B cell (primary cell): ENCODE measurements at regions not wholly inside any gene's neighbourhood (a gene's known extent, or its start where the extent isn't known, plus 50 kb on each side); places are given as distances from the start of the nearest gene placed in this dataset.

ENCODE experiments used
- ATAC-seq: fragments of 200-7000 bp; cut with Tn5 transposase; one replicate; pipeline ENCODE4 v1.10.0; 2021; ENCODE audit warnings: low read depth, mild to moderate bottlenecking, moderate number of reproducible peaks, moderate library complexity
- CTCF ChIA-PET: fragments of 350-600 bp; sonication (Branson Sonifier 250); formaldehyde crosslinking; loops from one replicate; lab custom pipeline; 2021; ENCODE audit warnings: antibody characterized with exemption, inconsistent platforms; lab: Charles Lee
- POLR2A ChIA-PET: fragments of 350-600 bp; sonication (Branson Sonifier 250); formaldehyde crosslinking; loops from one replicate; lab custom pipeline; 2021; ENCODE audit warnings: antibody characterized with exemption; lab: Charles Lee
- DNase-seq: peaks from one replicate; pipeline ENCODE4 v3.0.0; 2013
- H2AFZ ChIP-seq: 2 replicates; pipeline ENCODE4 v1.6.1; 2012; ENCODE audit warnings: mild to moderate bottlenecking, low read depth, low read length; ENCODE audit not compliant: insufficient read depth, poor library complexity, severe bottlenecking
- H3K27ac ChIP-seq, 2 donors: 1 replicate in 1 of 2; 2 replicates in 1 of 2; pipeline ENCODE4 v1.5.1; 2012 to 2013; ENCODE audit warnings: low read length in 2 of 2, mild to moderate bottlenecking in 2 of 2, moderate library complexity in 1 of 2
- H3K27me3 ChIP-seq, 4 experiments: fragments of 200-600 bp in 1 of 4; sonication (generic) in 1 of 4; replicated peaks in 1 of 4; 1 replicate in 2 of 4; 2 replicates in 2 of 4; pipeline versions ENCODE4 v1.6.1 to v1.7.0; 2013 to 2016; ENCODE audit warnings: low read length in 3 of 4, mild to moderate bottlenecking in 2 of 4, mixed read lengths in 1 of 4, moderate library complexity in 1 of 4; ENCODE audit not compliant: insufficient read depth in 4 of 4, control insufficient read depth in 3 of 4; ENCODE audit errors: control extremely low read depth in 1 of 4
- H3K36me3 ChIP-seq, 2 experiments: replicated peaks in 1 of 2; 1 replicate in 1 of 2; 2 replicates in 1 of 2; pipeline versions ENCODE4 v1.6.1 to v1.7.1; 2013; ENCODE audit warnings: low read length in 1 of 2; ENCODE audit not compliant: insufficient read depth in 2 of 2, control insufficient read depth in 1 of 2; ENCODE audit errors: control extremely low read depth in 1 of 2, extremely low read depth in 1 of 2
- H3K4me1 ChIP-seq, 2 donors: fragments of 200-600 bp in 1 of 2; sonication (generic) in 1 of 2; 1 replicate in 1 of 2; 2 replicates in 1 of 2; pipeline versions ENCODE4 v1.5.1 to v1.6.1; 2013 to 2017; ENCODE audit warnings: low read length in 2 of 2; ENCODE audit not compliant: control insufficient read depth in 2 of 2, insufficient read depth in 2 of 2
- H3K4me2 ChIP-seq: replicated peaks from 2 replicates; pipeline ENCODE3; 2012; ENCODE audit warnings: mild to moderate bottlenecking, low read depth, low read length; ENCODE audit not compliant: poor library complexity, severe bottlenecking
- H3K4me3 ChIP-seq, 5 experiments: fragments of 200-600 bp in 1 of 5; sonication (generic) in 1 of 5; 1 replicate in 3 of 5; 2 replicates in 2 of 5; pipeline versions ENCODE4 v1.5.1 to v1.7.0; 2011 to 2016; ENCODE audit warnings: low read length in 4 of 5, mild to moderate bottlenecking in 4 of 5, low read depth in 2 of 5, control low read depth in 1 of 5, moderate library complexity in 1 of 5; ENCODE audit not compliant: insufficient read depth in 1 of 5; ENCODE audit errors: control extremely low read depth in 1 of 5, extremely low read depth in 1 of 5
- H3K79me2 ChIP-seq: fragments of 200-600 bp; sonication (generic); one replicate; pipeline ENCODE4 v1.6.0; 2016; ENCODE audit warnings: low read length; ENCODE audit not compliant: control insufficient read depth, insufficient read depth
- H3K9ac ChIP-seq: fragments of 200-600 bp; sonication (generic); 2 replicates; pipeline ENCODE4 v1.6.1; 2017; ENCODE audit warnings: mild to moderate bottlenecking, low read length, moderate library complexity
- H3K9me3 ChIP-seq, 3 donors: one replicate each; pipeline versions ENCODE4 v1.6.1 to v1.7.1; 2013; ENCODE audit warnings: low read length in 2 of 3; ENCODE audit not compliant: control insufficient read depth in 2 of 3, insufficient read depth in 1 of 3; ENCODE audit errors: control extremely low read depth in 1 of 3
- H4K20me1 ChIP-seq: 2 replicates; pipeline ENCODE4 v1.6.0; 2012; ENCODE audit warnings: mild to moderate bottlenecking, low read length; ENCODE audit not compliant: insufficient read depth, control insufficient read depth, poor library complexity, severe bottlenecking
- H3K27ac Mint-ChIP-seq: one replicate; pipeline ENCODE4 v1.8.0; 2021; ENCODE audit warnings: mixed read lengths
- H3K27me3 Mint-ChIP-seq: one replicate; pipeline ENCODE4 v1.8.0; 2021; ENCODE audit warnings: mixed read lengths
- H3K4me1 Mint-ChIP-seq: one replicate; pipeline ENCODE4 v1.8.0; 2021; ENCODE audit warnings: mixed read lengths
- H3K4me3 Mint-ChIP-seq: one replicate; pipeline ENCODE4 v1.8.0; 2021; ENCODE audit warnings: mixed read lengths
- H3K9me3 Mint-ChIP-seq: one replicate; pipeline ENCODE4 v1.8.0; 2022; ENCODE audit warnings: mixed read lengths; ENCODE audit not compliant: insufficient read depth
- CTCF ChIP-seq: fragments of 200-600 bp; IDR thresholded peaks from one replicate; pipeline ENCODE4 v1.8.0; 2022; ENCODE audit warnings: antibody characterized with exemption, mild to moderate bottlenecking
- EZH2 ChIP-seq: IDR thresholded peaks from 2 replicates; pipeline ENCODE4 v1.6.1; 2012; ENCODE audit warnings: borderline replicate concordance, low read depth, mild to moderate bottlenecking, moderate library complexity, low read length; ENCODE audit not compliant: insufficient read depth, poor library complexity, severe bottlenecking
- WGBS: methylation state at CpG from one replicate; pipeline ENCODE4 v1.1.5; 2013; ENCODE audit warnings: missing lambda C conversion rate; ENCODE audit not compliant: insufficient coverage; 5-methylcytosine and 5-hydroxymethylcytosine counted together
- intact Hi-C: fragments of 100-400 bp; cut with micrococcal nuclease; formaldehyde crosslinking; loops from one replicate; pipeline ENCODE4 v1.10.0; 2022

- H3K9ac ChIP-seq: no peak overlapping the region
- no peaks in the 10 kb centered on the region for H3K9me3 Mint-ChIP-seq
- H3K4me3 Mint-ChIP-seq: no peak overlapping the region
- H3K36me3 ChIP-seq: no peaks in the 10 kb centered on the region
- no CpG with 5 or more reads among the region's 2 CpGs for WGBS
- no peak overlapping the region for H3K27ac Mint-ChIP-seq
- H3K4me3 ChIP-seq: no peak overlapping the region
- no peaks in the 10 kb centered on the region for H3K4me1 Mint-ChIP-seq
- no peaks in the 10 kb centered on the region for H3K9me3 ChIP-seq
- no peaks in the 10 kb centered on the region for H3K27me3 ChIP-seq
- no peaks in the 10 kb centered on the region for H4K20me1 ChIP-seq
- H3K79me2 ChIP-seq: no peaks in the 10 kb centered on the region
- ATAC-seq (no peak), DNase-seq (no peak)
- H3K27ac ChIP-seq: no peak overlapping the region
- H3K27me3 Mint-ChIP-seq: no peaks in the 10 kb centered on the region
- intact Hi-C loops: no loop called here
- ChIA-PET POLR2A (no interaction called here), CTCF (no interaction called here)
- no peak overlapping the region for H2AFZ ChIP-seq
- no peak overlapping the region for H3K4me2 ChIP-seq
- TF ChIP-seq EZH2: no peak
- no peak for TF ChIP-seq CTCF
- no peaks in the 10 kb centered on the region for H3K4me1 ChIP-seq
Observed at GRCh38 chr18:38843291-38843690, 1277.7 kb upstream of the CELF4 start.

DNA sequence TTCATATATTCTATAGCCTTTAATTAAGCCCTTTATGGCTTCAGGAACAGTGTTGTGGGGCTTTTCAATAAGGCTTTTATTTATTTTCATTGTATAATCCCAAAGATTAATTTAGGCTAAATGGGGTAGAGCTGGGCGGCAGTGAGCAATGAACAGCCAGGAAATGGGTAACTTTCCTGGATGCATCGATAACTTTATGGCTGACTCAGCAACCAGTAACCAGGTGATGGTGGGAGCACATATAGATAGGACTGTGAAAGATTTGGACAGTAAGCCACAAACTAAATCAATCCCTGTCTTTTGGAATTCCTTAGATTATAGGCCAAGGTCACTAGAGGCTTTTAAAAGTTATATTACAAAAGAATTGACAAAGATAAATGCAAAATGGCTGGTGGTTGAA is 1260.6 kb upstream of the CELF4 start:
- Histone ChIP-seq H3K4me2 (no peak overlapping the region), H2AFZ (no peak overlapping the region), H3K9ac (no peak overlapping the region), H3K9me3 (no peaks in the 10 kb centered on the region), H3K36me3 (no peaks in the 10 kb centered on the region), H4K20me1 (no peaks in the 10 kb centered on the region), H3K4me1 (no peaks in the 10 kb centered on the region), H3K79me2 (no peaks in the 10 kb centered on the region), H3K27me3 (no peaks in the 10 kb centered on the region), H3K27ac (no peak overlapping the region), H3K4me3 (no peak overlapping the region)
- DNase-seq (no peak), ATAC-seq (no peak)
- H3K4me3 Mint-ChIP-seq: no peak overlapping the region
- ChIA-PET POLR2A (no interaction called here), CTCF (no interaction called here)
- H3K9me3 Mint-ChIP-seq: no peaks in the 10 kb centered on the region
- 100% methylated on average over 2 of the region's 2 CpGs for WGBS
- no peaks in the 10 kb centered on the region for H3K4me1 Mint-ChIP-seq
- no peak for TF ChIP-seq CTCF
- no peak for TF ChIP-seq EZH2
- intact Hi-C loops: no loop called here
- H3K27ac Mint-ChIP-seq: no peak overlapping the region
- no peaks in the 10 kb centered on the region for H3K27me3 Mint-ChIP-seq
